ENCODE measurements at regions not wholly inside any gene's neighbourhood (a gene's known extent, or its start where the extent isn't known, plus 50 kb on each side); places are given as distances from the start of the nearest gene placed in this dataset.

GRCh38 chr10:60728056-60728455 is 50.2 kb upstream of the CDK1 start:
- Histone ChIP-seq H3K4me3 (ENCODE audit: low read depth, low read length) (no peak overlapping the region), H3K27me3 (ENCODE audit: control insufficient read depth, insufficient read depth, low read length) (peaks cover 12% of the 10 kb centered on the region), H3K36me3 (ENCODE audit: control insufficient read depth, insufficient read depth, low read length) (no peaks in the 10 kb centered on the region), H3K27ac (ENCODE audit: low read depth, low read length) (no peak overlapping the region), H3K9me3 (ENCODE audit: control insufficient read depth, insufficient read depth, low read length) (no peaks in the 10 kb centered on the region), H3K4me1 (ENCODE audit: control insufficient read depth, insufficient read depth, low read length) (peaks cover 9% of the 10 kb centered on the region)
- no CpG with 5 or more reads among the region's 5 CpGs for WGBS (ENCODE audit: insufficient coverage)
- DNase-seq (ENCODE audit: low read depth in 4 of 6, low spot score in 6 of 6) = no peak

- Histone ChIP-seq H3K36me3 (ENCODE audit: control insufficient read depth, insufficient read depth, low read length) (no peaks in the 10 kb centered on the region), H3K27me3 (ENCODE audit: control insufficient read depth, insufficient read depth, low read length) (no peaks in the 10 kb centered on the region), H3K4me1 (ENCODE audit: control insufficient read depth, insufficient read depth, low read length) (no peaks in the 10 kb centered on the region), H3K27ac (ENCODE audit: low read depth, low read length) (no peak overlapping the region), H3K9me3 (ENCODE audit: control insufficient read depth, insufficient read depth, low read length) (no peaks in the 10 kb centered on the region), H3K4me3 (ENCODE audit: low read depth, low read length) (no peak overlapping the region)
- no peak for DNase-seq (ENCODE audit: low read depth in 4 of 6, low spot score in 6 of 6)
Observed at GRCh38 chr10:60726257-60726656, 52.0 kb upstream of the CDK1 start.

- Histone ChIP-seq H3K4me3 (ENCODE audit: low read depth, low read length) (no peak overlapping the region), H3K4me1 (ENCODE audit: control insufficient read depth, insufficient read depth, low read length) (no peaks in the 10 kb centered on the region), H3K27ac (ENCODE audit: low read depth, low read length) (no peak overlapping the region), H3K36me3 (ENCODE audit: control insufficient read depth, insufficient read depth, low read length) (no peaks in the 10 kb centered on the region), H3K9me3 (ENCODE audit: control insufficient read depth, insufficient read depth, low read length) (no peaks in the 10 kb centered on the region), H3K27me3 (ENCODE audit: control insufficient read depth, insufficient read depth, low read length) (no peaks in the 10 kb centered on the region)
- no peak for DNase-seq (ENCODE audit: low read depth in 4 of 6, low spot score in 6 of 6)
- WGBS (ENCODE audit: insufficient coverage) = 86% methylated on average over 1 of the region's 3 CpGs
Observed at GRCh38 chr10:60722623-60723022, 55.7 kb upstream of the CDK1 start.

GRCh38 chr10:60719721-60720120 is 58.6 kb upstream of the CDK1 start:
- no peaks in the 10 kb centered on the region for H3K9me3 ChIP-seq (ENCODE audit: control insufficient read depth, insufficient read depth, low read length)
- H3K4me3 ChIP-seq (ENCODE audit: low read depth, low read length) = no peak overlapping the region
- H3K27me3 ChIP-seq (ENCODE audit: control insufficient read depth, insufficient read depth, low read length) = no peaks in the 10 kb centered on the region
- no peaks in the 10 kb centered on the region for H3K36me3 ChIP-seq (ENCODE audit: control insufficient read depth, insufficient read depth, low read length)
- no peak overlapping the region for H3K27ac ChIP-seq (ENCODE audit: low read depth, low read length)
- DNase-seq (ENCODE audit: low read depth in 4 of 6, low spot score in 6 of 6) = no peak
- no CpG with 5 or more reads among the region's 1 CpG for WGBS (ENCODE audit: insufficient coverage)
- H3K4me1 ChIP-seq (ENCODE audit: control insufficient read depth, insufficient read depth, low read length) = no peaks in the 10 kb centered on the region

GRCh38 chr10:60718886-60719285 is 59.4 kb upstream of the CDK1 start:
- H3K27me3 ChIP-seq (ENCODE audit: control insufficient read depth, insufficient read depth, low read length) = no peaks in the 10 kb centered on the region
- no peak for DNase-seq (ENCODE audit: low read depth in 4 of 6, low spot score in 6 of 6)
- no peaks in the 10 kb centered on the region for H3K4me1 ChIP-seq (ENCODE audit: control insufficient read depth, insufficient read depth, low read length)
- no peaks in the 10 kb centered on the region for H3K9me3 ChIP-seq (ENCODE audit: control insufficient read depth, insufficient read depth, low read length)
- no peak overlapping the region for H3K4me3 ChIP-seq (ENCODE audit: low read depth, low read length)
- no peaks in the 10 kb centered on the region for H3K36me3 ChIP-seq (ENCODE audit: control insufficient read depth, insufficient read depth, low read length)
- H3K27ac ChIP-seq (ENCODE audit: low read depth, low read length) = no peak overlapping the region
- no CpG with 5 or more reads among the region's 1 CpG for WGBS (ENCODE audit: insufficient coverage)

- Histone ChIP-seq H3K9me3 (ENCODE audit: control insufficient read depth, insufficient read depth, low read length) (no peaks in the 10 kb centered on the region), H3K4me3 (ENCODE audit: low read depth, low read length) (no peak overlapping the region), H3K27me3 (ENCODE audit: control insufficient read depth, insufficient read depth, low read length) (no peaks in the 10 kb centered on the region), H3K27ac (ENCODE audit: low read depth, low read length) (no peak overlapping the region), H3K4me1 (ENCODE audit: control insufficient read depth, insufficient read depth, low read length) (no peaks in the 10 kb centered on the region), H3K36me3 (ENCODE audit: control insufficient read depth, insufficient read depth, low read length) (no peaks in the 10 kb centered on the region)
- DNase-seq (ENCODE audit: low read depth in 4 of 6, low spot score in 6 of 6) = no peak
Observed at GRCh38 chr10:60717852-60718251, 60.4 kb upstream of the CDK1 start.

- Histone ChIP-seq H3K9me3 (ENCODE audit: control insufficient read depth, insufficient read depth, low read length) (peaks cover 1% of the 10 kb centered on the region), H3K36me3 (ENCODE audit: control insufficient read depth, insufficient read depth, low read length) (no peaks in the 10 kb centered on the region), H3K27ac (ENCODE audit: low read depth, low read length) (no peak overlapping the region), H3K4me3 (ENCODE audit: low read depth, low read length) (no peak overlapping the region), H3K4me1 (ENCODE audit: control insufficient read depth, insufficient read depth, low read length) (no peaks in the 10 kb centered on the region), H3K27me3 (ENCODE audit: control insufficient read depth, insufficient read depth, low read length) (no peaks in the 10 kb centered on the region)
- DNase-seq (ENCODE audit: low read depth in 4 of 6, low spot score in 6 of 6) = no peak
- WGBS (ENCODE audit: insufficient coverage) = no CpG with 5 or more reads among the region's 2 CpGs
Observed at GRCh38 chr10:60714233-60714632, 64.0 kb upstream of the CDK1 start.

- no peak overlapping the region for H3K4me3 ChIP-seq (ENCODE audit: low read depth, low read length)
- no peak for DNase-seq (ENCODE audit: low read depth in 4 of 6, low spot score in 6 of 6)
- no CpG with 5 or more reads among the region's 2 CpGs for WGBS (ENCODE audit: insufficient coverage)
- peaks cover 1% of the 10 kb centered on the region for H3K9me3 ChIP-seq (ENCODE audit: control insufficient read depth, insufficient read depth, low read length)
- H3K27ac ChIP-seq (ENCODE audit: low read depth, low read length) = no peak overlapping the region
- no peaks in the 10 kb centered on the region for H3K36me3 ChIP-seq (ENCODE audit: control insufficient read depth, insufficient read depth, low read length)
- H3K4me1 ChIP-seq (ENCODE audit: control insufficient read depth, insufficient read depth, low read length) = no peaks in the 10 kb centered on the region
- no peaks in the 10 kb centered on the region for H3K27me3 ChIP-seq (ENCODE audit: control insufficient read depth, insufficient read depth, low read length)
Observed at GRCh38 chr10:60711496-60711895, 66.8 kb upstream of the CDK1 start.

GRCh38 chr10:60710041-60710440 is 68.2 kb upstream of the CDK1 start:
- DNase-seq (ENCODE audit: low read depth in 4 of 6, low spot score in 6 of 6) = peak in 1 of 6 donors; percentile 17
- Histone ChIP-seq H3K27me3 (ENCODE audit: control insufficient read depth, insufficient read depth, low read length) (no peaks in the 10 kb centered on the region), H3K36me3 (ENCODE audit: control insufficient read depth, insufficient read depth, low read length) (no peaks in the 10 kb centered on the region), H3K27ac (ENCODE audit: low read depth, low read length) (no peak overlapping the region), H3K9me3 (ENCODE audit: control insufficient read depth, insufficient read depth, low read length) (peaks cover 1% of the 10 kb centered on the region), H3K4me3 (ENCODE audit: low read depth, low read length) (no peak overlapping the region), H3K4me1 (ENCODE audit: control insufficient read depth, insufficient read depth, low read length) (no peaks in the 10 kb centered on the region)
- no CpG with 5 or more reads among the region's 1 CpG for WGBS (ENCODE audit: insufficient coverage)

- Histone ChIP-seq H3K4me3 (ENCODE audit: low read depth, low read length) (no peak overlapping the region), H3K36me3 (ENCODE audit: control insufficient read depth, insufficient read depth, low read length) (no peaks in the 10 kb centered on the region), H3K4me1 (ENCODE audit: control insufficient read depth, insufficient read depth, low read length) (no peaks in the 10 kb centered on the region), H3K27ac (ENCODE audit: low read depth, low read length) (no peak overlapping the region), H3K9me3 (ENCODE audit: control insufficient read depth, insufficient read depth, low read length) (peaks cover 1% of the 10 kb centered on the region), H3K27me3 (ENCODE audit: control insufficient read depth, insufficient read depth, low read length) (no peaks in the 10 kb centered on the region)
- WGBS (ENCODE audit: insufficient coverage) = 11% methylated on average over 1 of the region's 1 CpG
- DNase-seq (ENCODE audit: low read depth in 4 of 6, low spot score in 6 of 6) = no peak
Observed at GRCh38 chr10:60708666-60709065, 69.6 kb upstream of the CDK1 start.

Data from spinal cord (tissue), 9 donors.